ENCODE measurements at regions not wholly inside any gene's neighbourhood (a gene's known extent, or its start where the extent isn't known, plus 50 kb on each side); places are given as distances from the start of the nearest gene placed in this dataset.

DNA sequence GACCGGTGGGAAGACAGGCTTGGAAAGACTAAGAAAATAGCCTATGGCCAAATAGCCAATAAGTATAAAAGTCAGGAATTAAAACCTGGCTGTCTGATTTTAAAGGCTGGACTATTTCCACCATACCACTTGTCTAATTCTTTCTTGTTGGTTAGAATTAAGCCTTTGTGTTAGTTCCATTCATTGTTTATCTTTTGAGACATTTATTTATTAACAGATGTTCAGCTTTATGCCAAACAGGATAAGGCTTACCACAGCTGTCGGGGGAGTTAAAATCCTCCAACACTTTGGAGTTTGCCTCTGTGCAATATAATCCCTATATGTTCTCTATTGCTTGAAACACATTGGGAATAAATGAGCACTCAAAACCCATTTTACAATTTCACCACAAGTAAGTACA lies 208.3 kb downstream of the TMEM200A start:
- TF ChIP-seq, protein P1, sequence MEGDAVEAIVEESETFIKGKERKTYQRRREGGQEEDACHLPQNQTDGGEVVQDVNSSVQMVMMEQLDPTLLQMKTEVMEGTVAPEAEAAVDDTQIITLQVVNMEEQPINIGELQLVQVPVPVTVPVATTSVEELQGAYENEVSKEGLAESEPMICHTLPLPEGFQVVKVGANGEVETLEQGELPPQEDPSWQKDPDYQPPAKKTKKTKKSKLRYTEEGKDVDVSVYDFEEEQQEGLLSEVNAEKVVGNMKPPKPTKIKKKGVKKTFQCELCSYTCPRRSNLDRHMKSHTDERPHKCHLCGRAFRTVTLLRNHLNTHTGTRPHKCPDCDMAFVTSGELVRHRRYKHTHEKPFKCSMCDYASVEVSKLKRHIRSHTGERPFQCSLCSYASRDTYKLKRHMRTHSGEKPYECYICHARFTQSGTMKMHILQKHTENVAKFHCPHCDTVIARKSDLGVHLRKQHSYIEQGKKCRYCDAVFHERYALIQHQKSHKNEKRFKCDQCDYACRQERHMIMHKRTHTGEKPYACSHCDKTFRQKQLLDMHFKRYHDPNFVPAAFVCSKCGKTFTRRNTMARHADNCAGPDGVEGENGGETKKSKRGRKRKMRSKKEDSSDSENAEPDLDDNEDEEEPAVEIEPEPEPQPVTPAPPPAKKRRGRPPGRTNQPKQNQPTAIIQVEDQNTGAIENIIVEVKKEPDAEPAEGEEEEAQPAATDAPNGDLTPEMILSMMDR (IDR thresholded peaks at IDR 0.05 in 2 of 3, conservative IDR thresholded peaks at IDR 0.05 in 1 of 3; ENCODE audit: insufficient read depth in 2 of 3, low read depth in 1 of 3, low read length in 3 of 3), result no peak
- TF ChIP-seq POLR2A (conservative IDR thresholded peaks at IDR 0.05), result no peak
- TF ChIP-seq SRSF9 (IDR thresholded peaks at IDR 0.05; ENCODE audit: borderline replicate concordance, low read depth, low read length), result no peak
- no peak for TF ChIP-seq EP300 (IDR thresholded peaks at IDR 0.05; ENCODE audit: low read length)
